ENCODE measurements at regions not wholly inside any gene's neighbourhood (a gene's known extent, or its start where the extent isn't known, plus 50 kb on each side); places are given as distances from the start of the nearest gene placed in this dataset.

DNA sequence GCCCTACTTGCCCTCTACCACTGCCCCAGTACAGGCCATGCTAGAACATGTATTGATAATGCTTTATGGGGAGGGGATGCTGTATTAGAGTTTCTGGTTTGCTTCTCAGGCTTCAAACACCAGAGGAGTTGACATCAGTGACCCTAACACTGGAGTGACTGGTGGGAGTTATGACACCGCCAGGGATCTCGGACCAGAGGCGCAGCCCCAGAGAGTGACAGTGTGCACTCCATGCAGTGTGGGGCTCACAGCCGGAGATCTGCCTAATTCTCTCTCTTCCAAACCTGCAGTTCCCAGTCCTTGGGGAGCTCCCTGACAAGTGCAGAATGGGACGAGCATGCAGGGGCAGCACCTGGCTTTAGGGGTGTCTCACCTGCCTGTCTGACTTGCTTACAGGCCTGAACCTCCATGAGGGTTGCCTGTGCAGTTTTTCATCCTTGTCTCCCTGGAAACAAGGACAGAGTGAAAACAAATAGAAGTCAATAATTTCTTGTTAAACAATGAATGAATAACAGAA lies 244.9 kb upstream of the MYT1L start:
- TF ChIP-seq, protein P1, sequence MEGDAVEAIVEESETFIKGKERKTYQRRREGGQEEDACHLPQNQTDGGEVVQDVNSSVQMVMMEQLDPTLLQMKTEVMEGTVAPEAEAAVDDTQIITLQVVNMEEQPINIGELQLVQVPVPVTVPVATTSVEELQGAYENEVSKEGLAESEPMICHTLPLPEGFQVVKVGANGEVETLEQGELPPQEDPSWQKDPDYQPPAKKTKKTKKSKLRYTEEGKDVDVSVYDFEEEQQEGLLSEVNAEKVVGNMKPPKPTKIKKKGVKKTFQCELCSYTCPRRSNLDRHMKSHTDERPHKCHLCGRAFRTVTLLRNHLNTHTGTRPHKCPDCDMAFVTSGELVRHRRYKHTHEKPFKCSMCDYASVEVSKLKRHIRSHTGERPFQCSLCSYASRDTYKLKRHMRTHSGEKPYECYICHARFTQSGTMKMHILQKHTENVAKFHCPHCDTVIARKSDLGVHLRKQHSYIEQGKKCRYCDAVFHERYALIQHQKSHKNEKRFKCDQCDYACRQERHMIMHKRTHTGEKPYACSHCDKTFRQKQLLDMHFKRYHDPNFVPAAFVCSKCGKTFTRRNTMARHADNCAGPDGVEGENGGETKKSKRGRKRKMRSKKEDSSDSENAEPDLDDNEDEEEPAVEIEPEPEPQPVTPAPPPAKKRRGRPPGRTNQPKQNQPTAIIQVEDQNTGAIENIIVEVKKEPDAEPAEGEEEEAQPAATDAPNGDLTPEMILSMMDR (IDR thresholded peaks at IDR 0.05): no peak
- no peak for TF ChIP-seq POLR2A (IDR thresholded peaks at IDR 0.05)
